Medulla oblongata (tissue), 1 donor: ENCODE measurements at regions not wholly inside any gene's neighbourhood (a gene's known extent, or its start where the extent isn't known, plus 50 kb on each side); places are given as distances from the start of the nearest gene placed in this dataset.
"Not testable (repeated sequence)": the region's sequence is repeated elsewhere in the genome, so short reads cannot be mapped to it uniquely, and the experiment has no call there.

Source experiments
- DNase-seq: peaks from one replicate; pipeline ENCODE4 v3.0.0-alpha.2; 2015; ENCODE audit errors: extremely low spot score

- DNase-seq: no peak
Measured at GRCh38 chr5:104498281-104498680, 935.7 kb upstream of the NUDT12 start.

- no peak for DNase-seq
Measured at GRCh38 chr5:104494083-104494482, 931.5 kb upstream of the NUDT12 start.

GRCh38 chr5:104472811-104473210, 910.2 kb upstream of the NUDT12 start:
- no peak for DNase-seq

DNA sequence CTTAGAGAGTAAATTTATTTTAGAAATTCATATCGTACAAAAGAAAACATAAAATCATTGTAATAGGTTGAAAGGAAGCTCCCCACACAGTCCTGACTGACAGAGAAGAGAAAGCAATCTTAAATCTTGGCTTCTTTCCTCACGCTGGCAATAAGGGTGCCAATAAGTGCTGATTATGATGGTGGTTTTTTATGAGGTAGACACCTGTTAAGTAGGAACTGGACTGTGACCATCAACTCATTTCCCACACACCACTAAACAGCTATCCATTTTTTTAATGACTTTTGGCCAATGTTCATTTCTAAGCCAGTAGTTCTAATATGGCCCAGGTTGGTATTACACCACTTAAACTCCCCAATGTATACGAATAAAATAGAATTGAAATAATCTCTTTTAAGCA, 893.5 kb upstream of the NUDT12 start:
- no peak for DNase-seq

- no peak for DNase-seq
Measured at GRCh38 chr5:104452550-104452949, 890.0 kb upstream of the NUDT12 start.

- DNase-seq: not testable (repeated sequence)
Measured at GRCh38 chr5:104451911-104452310, 889.3 kb upstream of the NUDT12 start.

GRCh38 chr5:104444656-104445055, 882.1 kb upstream of the NUDT12 start:
- no peak for DNase-seq

- no peak for DNase-seq
Measured at GRCh38 chr5:104443706-104444105, 881.1 kb upstream of the NUDT12 start.

GRCh38 chr5:104431981-104432380, 869.4 kb upstream of the NUDT12 start:
- DNase-seq: no peak

DNA sequence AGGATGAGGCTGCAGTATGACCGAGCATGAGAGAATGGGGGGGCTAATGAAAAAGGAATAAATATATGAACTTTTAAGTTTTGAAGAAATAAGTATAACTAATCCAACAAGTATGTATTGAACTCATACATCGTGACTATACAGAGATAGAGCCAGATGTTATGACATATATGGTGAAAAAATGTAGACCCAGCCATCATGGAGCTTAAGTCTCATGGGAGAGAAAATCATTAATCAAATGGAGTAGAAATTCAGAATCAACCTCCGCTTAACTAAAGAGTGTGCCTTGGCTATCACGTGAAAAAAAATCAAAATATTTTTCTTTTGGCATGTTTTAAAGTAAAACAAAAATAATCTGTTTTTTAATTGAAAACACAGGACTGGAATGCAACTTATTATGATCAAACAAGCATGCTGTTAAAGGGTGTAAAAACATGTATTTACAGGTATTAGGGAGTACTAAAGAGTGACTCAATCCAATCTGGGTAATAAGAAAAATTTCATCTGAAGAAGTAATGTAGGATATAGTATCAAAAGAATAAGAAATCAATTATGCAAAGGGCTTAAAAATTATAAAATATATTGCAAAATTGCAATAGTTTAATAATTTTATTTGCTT, 868.5 kb upstream of the NUDT12 start:
- no peak for DNase-seq

DNA sequence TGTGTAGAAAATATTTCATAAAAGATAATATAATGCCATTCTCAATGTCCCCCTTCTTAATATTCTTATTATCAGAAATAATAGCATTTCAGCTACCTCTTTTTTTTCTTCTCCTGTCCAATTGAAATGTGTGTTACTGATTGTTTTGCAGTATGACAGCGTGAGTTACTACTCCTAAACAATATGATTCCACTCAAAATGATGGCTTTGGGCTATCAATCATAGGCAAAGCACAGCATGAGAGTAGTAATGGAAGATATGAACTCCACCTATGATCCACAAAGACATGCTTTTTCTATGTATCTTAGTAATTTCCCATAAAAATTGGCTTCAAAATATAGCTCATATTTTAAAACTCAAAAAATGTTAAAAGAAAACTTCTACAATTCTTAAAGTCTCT, 867.3 kb upstream of the NUDT12 start:
- DNase-seq: no peak

GRCh38 chr5:104421431-104421830, 858.8 kb upstream of the NUDT12 start:
- DNase-seq: no peak

DNA sequence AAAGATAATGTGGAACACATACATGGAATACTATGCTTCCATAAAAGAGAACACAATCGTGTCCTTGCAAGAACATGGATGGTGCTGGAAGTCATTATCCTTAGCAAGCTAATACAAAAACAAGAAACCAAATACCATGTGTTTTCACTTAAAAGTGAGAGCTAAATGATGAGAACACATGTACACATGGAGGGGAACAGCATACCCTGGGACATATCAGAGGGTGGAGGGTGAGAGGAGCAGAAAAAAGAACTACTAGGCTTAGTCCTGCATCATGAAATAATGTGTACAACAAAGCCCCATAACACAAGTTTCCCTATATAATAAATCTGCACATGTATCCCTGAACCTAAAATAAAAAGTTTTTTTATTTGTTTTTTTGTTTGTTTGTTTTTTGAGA, 855.5 kb upstream of the NUDT12 start:
- DNase-seq: no peak

- peak; percentile 12 for DNase-seq
Measured at GRCh38 chr5:104412649-104413240, 850.2 kb upstream of the NUDT12 start.

DNA sequence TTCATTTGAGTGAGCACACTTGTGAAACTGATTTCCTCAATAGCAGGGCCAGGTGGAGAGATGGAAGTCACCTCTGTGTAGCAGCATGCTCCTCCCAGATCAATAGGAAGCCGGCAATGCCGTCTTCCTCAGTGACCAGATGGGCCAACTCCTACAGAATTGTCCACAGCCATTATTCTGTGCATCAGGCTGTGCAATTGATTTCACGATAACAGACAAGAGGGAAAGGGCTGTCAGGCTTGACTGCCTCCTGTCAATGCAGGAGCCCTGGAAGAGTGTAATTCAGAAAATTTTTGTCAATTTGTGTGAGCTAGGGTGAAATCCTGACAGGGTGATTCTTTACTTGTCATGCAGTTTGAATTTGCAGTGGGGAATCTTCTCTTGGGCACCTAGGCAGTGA, 838.4 kb upstream of the NUDT12 start:
- DNase-seq: no peak

GRCh38 chr5:104385906-104386305, 823.3 kb upstream of the NUDT12 start:
- no peak for DNase-seq

GRCh38 chr5:104375345-104375744, 812.8 kb upstream of the NUDT12 start:
- DNase-seq: no peak

GRCh38 chr5:104372796-104373195, 810.2 kb upstream of the NUDT12 start:
- no peak for DNase-seq

GRCh38 chr5:104372376-104372775, 809.8 kb upstream of the NUDT12 start:
- DNase-seq: no peak

DNA sequence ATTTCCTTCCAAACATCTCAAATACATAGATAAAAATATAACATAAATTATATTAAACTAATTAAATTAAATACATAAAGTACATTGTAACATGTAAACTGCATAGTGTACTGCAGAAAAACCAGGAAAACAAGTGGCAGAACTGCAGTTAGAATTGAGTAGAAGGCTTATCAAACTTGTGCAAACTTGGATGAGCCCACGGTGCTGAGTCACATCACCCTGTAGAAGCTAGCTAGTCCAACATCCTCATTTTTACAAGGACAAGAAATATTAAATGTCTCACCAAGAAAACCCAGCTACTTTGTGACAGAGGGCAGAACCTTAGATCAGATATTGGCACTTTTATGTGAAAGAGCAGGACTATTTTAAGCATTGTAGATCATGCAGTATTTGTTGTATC, 807.9 kb upstream of the NUDT12 start:
- DNase-seq: no peak

DNA sequence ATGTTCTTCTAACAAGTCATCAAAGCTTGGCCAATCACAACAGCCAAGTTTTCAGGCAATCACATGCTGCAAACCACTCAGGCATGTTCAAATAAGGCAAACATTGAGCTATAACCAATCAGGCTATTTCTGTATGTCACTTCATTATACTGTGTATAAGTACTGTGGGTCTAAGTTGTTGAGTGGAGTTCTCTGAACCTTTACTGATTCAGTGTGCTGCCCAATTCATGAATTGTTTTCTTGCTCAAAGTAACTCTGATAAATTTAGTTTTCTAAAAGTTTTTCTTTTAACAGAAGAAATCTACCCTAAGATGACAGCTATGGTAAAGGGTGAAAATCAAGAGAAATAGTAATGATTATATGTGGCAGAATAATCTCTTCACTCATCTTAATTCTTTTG, 805.4 kb upstream of the NUDT12 start:
- no peak for DNase-seq

DNA sequence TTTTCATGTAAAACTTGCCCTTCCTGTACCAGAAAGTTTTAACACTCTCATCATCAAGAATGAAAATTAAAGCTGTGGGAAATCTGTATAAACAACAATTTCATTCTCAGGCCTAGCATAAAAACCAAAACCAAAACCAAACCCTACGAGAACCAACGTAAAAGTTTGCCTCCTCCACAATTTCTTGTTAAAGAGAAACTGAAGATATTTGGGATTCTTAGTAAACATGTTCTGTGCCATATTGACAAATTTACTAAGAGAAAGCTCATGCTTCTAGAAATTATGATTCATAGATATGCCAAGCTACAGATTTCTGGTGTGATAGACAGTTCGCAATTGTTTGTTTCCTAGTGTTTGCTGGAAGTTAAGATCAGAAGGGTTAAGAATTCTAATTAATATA, 801.0 kb upstream of the NUDT12 start:
- DNase-seq: no peak

GRCh38 chr5:104361932-104362331, 799.3 kb upstream of the NUDT12 start:
- DNase-seq: no peak

- peak; percentile 5 for DNase-seq
Measured at GRCh38 chr5:104355350-104355749, 792.8 kb upstream of the NUDT12 start.
